Body of pancreas (tissue), 4 donors: ENCODE measurements at regions not wholly inside any gene's neighbourhood (a gene's known extent, or its start where the extent isn't known, plus 50 kb on each side); places are given as distances from the start of the nearest gene placed in this dataset.
A peak's percentile ranks its signal among the peaks of the same experiment; 100 is the strongest.
"Not testable (repeated sequence)": the region's sequence is repeated elsewhere in the genome, so short reads cannot be mapped to it uniquely, and the experiment has no call there.

Experiments used
- ATAC-seq: fragments of 150-250 bp; one replicate; pipeline ENCODE4 v1.9.1; 2016
- DNase-seq, 4 donors: peaks; one replicate each; pipeline ENCODE4 v3.0.0-alpha.2; 2019
- H3K27ac ChIP-seq, 4 donors: fragments of 200-600 bp; sonication (generic); 1 replicate in 3 of 4; 2 replicates in 1 of 4; pipeline versions ENCODE4 v1.5.1 to v1.6.1; 2016 to 2019; ENCODE audit warnings: mild to moderate bottlenecking in 1 of 4, mixed read lengths in 1 of 4, moderate library complexity in 1 of 4
- H3K27me3 ChIP-seq, 2 donors: fragments of 200-600 bp; sonication (generic); one replicate each; pipeline ENCODE4 v1.6.0; 2016; ENCODE audit warnings: mild to moderate bottlenecking in 1 of 2
- H3K36me3 ChIP-seq, 2 donors: fragments of 200-600 bp; sonication (generic); replicated peaks in 1 of 2; 2 replicates each; pipeline ENCODE4 v1.5.1; 2016; ENCODE audit warnings: low read depth in 2 of 2; ENCODE audit not compliant: insufficient read depth in 1 of 2
- H3K4me1 ChIP-seq: fragments of 200-600 bp; sonication (generic); one replicate; pipeline ENCODE4 v1.6.0; 2016
- H3K4me3 ChIP-seq, 2 donors: fragments of 200-600 bp; sonication (generic); 1 replicate in 1 of 2; 2 replicates in 1 of 2; pipeline ENCODE4 v1.5.1; 2016 to 2019
- H3K9me3 ChIP-seq, 3 donors: fragments of 200-600 bp; sonication (generic); 1 replicate in 2 of 3; 2 replicates in 1 of 3; pipeline ENCODE4 v1.5.1; 2016
- POLR2A ChIP-seq, 3 donors: fragments of 450-650 bp; IDR thresholded peaks; one replicate each; pipeline ENCODE4 v1.6.1; 2016; ENCODE audit warnings: antibody characterized with exemption in 3 of 3, mild to moderate bottlenecking in 2 of 3
- WGBS, 2 donors: methylation state at CpG; one replicate each; pipeline ENCODE4 v1.1.5; 2017; 5-methylcytosine and 5-hydroxymethylcytosine counted together
- intact Hi-C: fragments of 100-400 bp; cut with DNase I; formaldehyde crosslinking; loops from one replicate; pipeline ENCODE4 v1.15.1; 2023
- TF ChIP-seq, protein P1 (sequence below), 7 experiments: fragments of 450-650 bp in 4 of 7; fragments of 200-600 bp in 3 of 7; sonication (generic) in 3 of 7; IDR thresholded peaks; one replicate each; pipeline ENCODE4 v1.5.1; 2016 to 2019; ENCODE audit warnings: antibody characterized with exemption in 7 of 7

- H3K36me3 ChIP-seq, ATAC-seq, DNase-seq, H3K4me1 ChIP-seq, H3K27ac ChIP-seq, intact Hi-C loops, H3K4me3 ChIP-seq, H3K27me3 ChIP-seq, H3K9me3 ChIP-seq: not testable (repeated sequence)
- WGBS, 2 donors: 43 to 71% methylated on average over 11 to 17 of the region's 17 CpGs
Measured at GRCh38 chr4:3941735-3942522, 175.7 kb downstream of the ADRA2C start.

- intact Hi-C loops, H3K4me1 ChIP-seq, ATAC-seq, H3K9me3 ChIP-seq, H3K27me3 ChIP-seq, H3K4me3 ChIP-seq, H3K27ac ChIP-seq, H3K36me3 ChIP-seq: not testable (repeated sequence)
- TF ChIP-seq, protein P1, sequence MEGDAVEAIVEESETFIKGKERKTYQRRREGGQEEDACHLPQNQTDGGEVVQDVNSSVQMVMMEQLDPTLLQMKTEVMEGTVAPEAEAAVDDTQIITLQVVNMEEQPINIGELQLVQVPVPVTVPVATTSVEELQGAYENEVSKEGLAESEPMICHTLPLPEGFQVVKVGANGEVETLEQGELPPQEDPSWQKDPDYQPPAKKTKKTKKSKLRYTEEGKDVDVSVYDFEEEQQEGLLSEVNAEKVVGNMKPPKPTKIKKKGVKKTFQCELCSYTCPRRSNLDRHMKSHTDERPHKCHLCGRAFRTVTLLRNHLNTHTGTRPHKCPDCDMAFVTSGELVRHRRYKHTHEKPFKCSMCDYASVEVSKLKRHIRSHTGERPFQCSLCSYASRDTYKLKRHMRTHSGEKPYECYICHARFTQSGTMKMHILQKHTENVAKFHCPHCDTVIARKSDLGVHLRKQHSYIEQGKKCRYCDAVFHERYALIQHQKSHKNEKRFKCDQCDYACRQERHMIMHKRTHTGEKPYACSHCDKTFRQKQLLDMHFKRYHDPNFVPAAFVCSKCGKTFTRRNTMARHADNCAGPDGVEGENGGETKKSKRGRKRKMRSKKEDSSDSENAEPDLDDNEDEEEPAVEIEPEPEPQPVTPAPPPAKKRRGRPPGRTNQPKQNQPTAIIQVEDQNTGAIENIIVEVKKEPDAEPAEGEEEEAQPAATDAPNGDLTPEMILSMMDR (IDR thresholded peaks at IDR 0.05): peak; percentile 20 to 67 (median 51)
- WGBS, 2 donors: 7% methylated on average over 12 of the region's 12 CpGs
- peak; percentile 44 to 63 (median 59) for DNase-seq
Measured at GRCh38 chr4:3942569-3942971, 176.4 kb downstream of the ADRA2C start.

GRCh38 chr4:3943051-3943450 lies 176.9 kb downstream of the ADRA2C start:
- H3K27me3 ChIP-seq, H3K27ac ChIP-seq, H3K4me1 ChIP-seq, DNase-seq, intact Hi-C loops, H3K36me3 ChIP-seq, H3K9me3 ChIP-seq, H3K4me3 ChIP-seq, ATAC-seq: not testable (repeated sequence)
- 66 to 82% methylated on average over 6 to 8 of the region's 8 CpGs for WGBS, 2 donors

- no peaks in the 10 kb centered on the region for H3K27me3 ChIP-seq
- DNase-seq: no peak
- H3K4me3 ChIP-seq: no peak overlapping the region
- H3K27ac ChIP-seq: no peak overlapping the region
- TF ChIP-seq POLR2A (IDR thresholded peaks at IDR 0.05): no peak
- TF ChIP-seq, protein P1 (IDR thresholded peaks at IDR 0.05): no peak
- no peaks in the 10 kb centered on the region for H3K4me1 ChIP-seq
- intact Hi-C loops: no loop called here
- no peaks in the 10 kb centered on the region for H3K36me3 ChIP-seq
- 78 to 87% methylated on average over 4 to 22 of the region's 22 CpGs for WGBS, 2 donors
- no peaks in the 10 kb centered on the region for H3K9me3 ChIP-seq
- no peak for ATAC-seq
Measured at GRCh38 chr4:3945511-3946290, 179.5 kb downstream of the ADRA2C start.

DNA sequence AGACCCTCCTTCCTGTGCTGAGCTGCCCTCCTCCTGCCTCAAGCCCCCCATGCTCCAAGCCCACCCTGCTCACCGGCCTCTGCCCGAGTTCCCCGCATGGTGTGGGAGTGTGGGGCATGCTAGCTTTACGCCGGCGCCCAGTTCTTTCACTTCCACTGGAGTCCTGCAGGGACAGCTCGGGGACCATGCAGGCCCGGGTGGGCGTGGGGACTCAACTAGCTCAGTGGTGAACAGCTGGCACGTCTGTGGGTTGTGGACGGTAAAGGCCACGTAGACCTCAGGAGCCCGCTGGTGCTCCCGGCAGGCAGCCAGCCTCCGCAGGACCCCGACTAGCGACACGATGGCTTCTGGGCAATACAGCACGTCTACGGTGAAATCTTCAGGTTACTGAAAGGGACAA lies 180.4 kb downstream of the ADRA2C start:
- H3K4me3 ChIP-seq, intact Hi-C loops, H3K4me1 ChIP-seq, H3K27me3 ChIP-seq, ATAC-seq, DNase-seq, H3K36me3 ChIP-seq, H3K9me3 ChIP-seq, H3K27ac ChIP-seq: not testable (repeated sequence)
- WGBS, 2 donors: 86 to 92% methylated on average over 12 to 16 of the region's 20 CpGs

- H3K27ac ChIP-seq, H3K27me3 ChIP-seq, ATAC-seq, intact Hi-C loops, H3K4me3 ChIP-seq, H3K36me3 ChIP-seq, H3K4me1 ChIP-seq, DNase-seq, H3K9me3 ChIP-seq: not testable (repeated sequence)
- 93 to 94% methylated on average over 3 to 18 of the region's 21 CpGs for WGBS, 2 donors
Measured at GRCh38 chr4:3947761-3948160, 181.6 kb downstream of the ADRA2C start.

DNA sequence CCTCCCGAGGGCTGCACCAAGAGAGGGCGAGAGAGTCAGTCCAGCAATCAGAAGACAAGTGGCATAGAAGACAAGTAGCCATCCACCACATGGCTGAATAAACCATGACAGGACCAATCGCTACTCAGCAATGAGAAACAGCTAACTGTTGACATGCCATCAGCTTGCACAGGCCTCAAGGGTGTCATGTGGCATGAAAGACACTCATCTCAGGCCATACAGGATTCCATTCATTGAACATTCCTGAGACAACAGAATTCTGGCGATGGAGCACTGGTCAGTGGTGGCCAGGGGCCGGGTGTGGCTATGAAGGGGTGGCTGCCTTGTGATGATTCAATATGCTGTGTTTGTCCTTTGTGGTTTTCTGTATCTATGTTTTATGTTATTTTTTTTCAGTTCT lies 182.0 kb downstream of the ADRA2C start:
- H3K36me3 ChIP-seq, H3K4me1 ChIP-seq, intact Hi-C loops, H3K27me3 ChIP-seq, H3K9me3 ChIP-seq, ATAC-seq, DNase-seq, H3K4me3 ChIP-seq, H3K27ac ChIP-seq: not testable (repeated sequence)
- 93 to 97% methylated on average over 5 of the region's 5 CpGs for WGBS, 2 donors
